Brain microvascular endothelial cell (primary cell): ENCODE measurements at regions not wholly inside any gene's neighbourhood (a gene's known extent, or its start where the extent isn't known, plus 50 kb on each side); places are given as distances from the start of the nearest gene placed in this dataset.
A peak's percentile ranks its signal among the peaks of the same experiment; 100 is the strongest.

Experiments used
- DNase-seq: peaks from one replicate; pipeline ENCODE4 v3.0.0-alpha.2; 2020
- H3K27ac ChIP-seq: fragments of 250-450 bp; sonication (Bioruptor Pico); 2 replicates; pipeline ENCODE4 v1.5.1; 2020; ENCODE audit warnings: mild to moderate bottlenecking, moderate library complexity
- H3K27me3 ChIP-seq: fragments of 250-450 bp; sonication (Bioruptor Pico); replicated peaks from 2 replicates; pipeline ENCODE4 v1.5.1; 2020; ENCODE audit warnings: mild to moderate bottlenecking
- H3K36me3 ChIP-seq: fragments of 250-450 bp; sonication (Bioruptor Pico); replicated peaks from 2 replicates; pipeline ENCODE4 v1.5.1; 2020; ENCODE audit warnings: mild to moderate bottlenecking
- H3K4me3 ChIP-seq: 2 replicates; pipeline ENCODE4 v1.5.1; 2011; ENCODE audit warnings: low read depth, mild to moderate bottlenecking, control low read depth, low read length, moderate library complexity
- CTCF ChIP-seq: IDR thresholded peaks from 2 replicates; pipeline ENCODE4 v1.5.1; 2011; ENCODE audit warnings: low read depth, mild to moderate bottlenecking, moderate library complexity, low read length, control low read depth, inconsistent platforms; ENCODE audit errors: missing control alignments
- in situ Hi-C: cut with HindIII; loops from 2 replicates; pipeline ENCODE4 v1.10.0; 2017; ENCODE audit warnings: low sequenced_read_pairs, low pct_ligation_motif_present

GRCh38 chr17:79461041-79461440, 149.8 kb downstream of the RBFOX3 start:
- in situ Hi-C loops, result no loop called here
- DNase-seq, result peak; percentile 31
- H3K36me3 ChIP-seq, result no peaks in the 10 kb centered on the region

DNA sequence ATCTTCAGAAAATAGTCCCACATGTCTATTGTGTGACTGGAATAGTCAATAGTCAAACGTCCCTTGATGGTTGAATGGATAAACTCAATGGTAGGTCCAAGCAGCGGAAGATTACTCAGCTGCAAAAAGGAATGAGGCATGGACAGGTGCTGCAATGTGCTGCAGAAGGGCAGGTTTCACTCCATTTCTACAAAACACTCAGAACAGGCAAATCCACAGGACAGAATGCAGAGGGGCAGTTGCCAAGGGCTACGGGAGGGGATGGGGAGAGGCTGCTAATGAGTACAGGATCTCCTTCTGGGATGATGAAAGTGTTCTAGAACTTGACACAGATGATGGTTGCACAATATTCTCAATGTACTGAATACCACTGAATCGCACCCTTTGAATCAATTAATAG, 151.0 kb downstream of the RBFOX3 start:
- no peak for DNase-seq
- no peak overlapping the region for H3K27ac ChIP-seq
- no peak for TF ChIP-seq CTCF
- H3K27me3 ChIP-seq, result peaks cover 2% of the 10 kb centered on the region
- no peak overlapping the region for H3K4me3 ChIP-seq
- no peaks in the 10 kb centered on the region for H3K36me3 ChIP-seq
- in situ Hi-C loops, result no loop called here

More at GRCh38 chr17:79461041-79461440, 149.8 kb downstream of the RBFOX3 start:
- no peak for TF ChIP-seq CTCF
- no peak overlapping the region for H3K27ac ChIP-seq
- no peak overlapping the region for H3K4me3 ChIP-seq
- peaks cover 4% of the 10 kb centered on the region for H3K27me3 ChIP-seq

DNA sequence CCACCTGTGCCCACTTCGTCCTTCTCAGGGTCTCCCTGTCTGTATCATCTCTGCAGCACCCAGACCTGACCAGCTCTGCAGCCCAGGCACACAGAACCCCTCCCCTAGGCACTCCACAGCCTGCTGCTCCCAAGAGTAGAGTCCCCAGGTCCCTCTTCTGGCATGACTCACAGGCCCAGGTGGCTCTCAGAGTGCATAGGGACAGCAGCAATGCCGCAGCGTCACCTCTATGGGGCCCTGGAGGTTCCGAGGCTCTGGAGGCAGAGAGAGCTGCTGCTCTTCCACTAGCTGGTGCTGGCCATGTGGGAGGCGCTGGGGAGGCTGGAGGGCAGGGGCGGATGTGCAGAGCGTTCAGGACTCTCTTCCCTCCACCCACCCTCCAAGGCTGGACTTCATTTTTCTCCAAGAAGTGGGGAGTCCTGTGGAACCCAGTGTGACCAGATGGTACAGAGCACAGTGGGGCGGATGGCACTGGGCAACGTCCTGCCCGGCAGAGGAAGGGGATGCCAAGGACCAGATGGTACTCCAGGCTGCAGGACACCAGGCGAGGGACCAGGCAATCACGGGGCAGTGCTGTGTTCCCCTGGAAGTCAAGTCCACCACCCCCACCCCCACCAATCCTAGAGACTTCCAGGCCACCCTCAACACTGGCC, 151.7 kb downstream of the RBFOX3 start:
- Histone ChIP-seq H3K36me3 (no peaks in the 10 kb centered on the region), H3K27ac (no peak overlapping the region), H3K27me3 (no peaks in the 10 kb centered on the region), H3K4me3 (no peak overlapping the region)
- TF ChIP-seq CTCF, result no peak
- in situ Hi-C loops, result no loop called here
- no peak for DNase-seq

DNA sequence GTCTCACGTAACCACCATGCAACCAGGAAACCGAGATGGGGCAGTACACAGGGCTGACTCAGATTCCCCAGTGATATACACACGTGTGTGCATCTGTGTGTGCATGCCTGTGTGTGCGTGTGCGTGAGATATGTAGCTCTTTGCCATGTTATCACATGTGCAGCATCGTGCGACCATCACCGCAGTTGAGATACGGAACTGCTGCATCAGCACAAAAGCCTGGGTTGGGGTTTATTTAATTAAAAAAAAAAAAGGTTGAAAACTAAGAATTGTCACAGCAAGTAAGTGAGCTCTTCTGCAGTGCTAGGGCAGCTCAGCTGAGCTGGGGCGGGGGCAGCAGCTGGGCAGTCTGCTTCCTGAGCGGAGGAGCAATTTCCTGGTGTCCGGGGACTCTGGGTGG, 152.5 kb downstream of the RBFOX3 start:
- H3K27me3 ChIP-seq, result no peaks in the 10 kb centered on the region
- no peak for DNase-seq
- no peak overlapping the region for H3K27ac ChIP-seq
- TF ChIP-seq CTCF, result no peak
- H3K36me3 ChIP-seq, result no peaks in the 10 kb centered on the region
- no peak overlapping the region for H3K4me3 ChIP-seq
- in situ Hi-C loops, result no loop called here

GRCh38 chr17:79457889-79458288, 153.0 kb downstream of the RBFOX3 start:
- no peaks in the 10 kb centered on the region for H3K36me3 ChIP-seq
- in situ Hi-C loops, result no loop called here
- no peak overlapping the region for H3K27ac ChIP-seq
- H3K4me3 ChIP-seq, result no peak overlapping the region
- no peak for TF ChIP-seq CTCF
- no peak for DNase-seq
- no peaks in the 10 kb centered on the region for H3K27me3 ChIP-seq

GRCh38 chr17:79457376-79457775, 153.5 kb downstream of the RBFOX3 start:
- in situ Hi-C loops, result no loop called here
- no peak overlapping the region for H3K27ac ChIP-seq
- no peak for DNase-seq
- TF ChIP-seq CTCF, result no peak
- H3K27me3 ChIP-seq, result no peaks in the 10 kb centered on the region
- no peak overlapping the region for H3K4me3 ChIP-seq
- no peaks in the 10 kb centered on the region for H3K36me3 ChIP-seq
